ENCODE measurements at regions not wholly inside any gene's neighbourhood (a gene's known extent, or its start where the extent isn't known, plus 50 kb on each side); places are given as distances from the start of the nearest gene placed in this dataset.

- CTCF ChIA-PET = no interaction called here
- POLR2A ChIA-PET = no interaction called here
- TF ChIP-seq POLR2AphosphoS5 (IDR thresholded peaks at IDR 0.05; ENCODE audit: low read depth, low read length) = no peak
- no peak for TF ChIP-seq MEF2A (IDR thresholded peaks at IDR 0.05; ENCODE audit: borderline replicate concordance, low read depth)
- TF ChIP-seq MXI1 (IDR thresholded peaks at IDR 0.05; ENCODE audit: low read depth, low read length) = no peak
- TF ChIP-seq YY1 (IDR thresholded peaks at IDR 0.05; ENCODE audit: low read depth) = no peak
- TF ChIP-seq ZBTB33 (IDR thresholded peaks at IDR 0.05; ENCODE audit: borderline replicate concordance, low read depth) = no peak
- TF ChIP-seq FOXM1 (IDR thresholded peaks at IDR 0.05; ENCODE audit: low read depth) = no peak
- no peak for TF ChIP-seq TAF1 (IDR thresholded peaks at IDR 0.05; ENCODE audit: borderline replicate concordance, low read depth, low read length)
- TF ChIP-seq TCF12 (IDR thresholded peaks at IDR 0.05) = no peak
- no peak for TF ChIP-seq FOSL2 (IDR thresholded peaks at IDR 0.05; ENCODE audit: borderline replicate concordance, low read depth)
- TF ChIP-seq, protein P1, sequence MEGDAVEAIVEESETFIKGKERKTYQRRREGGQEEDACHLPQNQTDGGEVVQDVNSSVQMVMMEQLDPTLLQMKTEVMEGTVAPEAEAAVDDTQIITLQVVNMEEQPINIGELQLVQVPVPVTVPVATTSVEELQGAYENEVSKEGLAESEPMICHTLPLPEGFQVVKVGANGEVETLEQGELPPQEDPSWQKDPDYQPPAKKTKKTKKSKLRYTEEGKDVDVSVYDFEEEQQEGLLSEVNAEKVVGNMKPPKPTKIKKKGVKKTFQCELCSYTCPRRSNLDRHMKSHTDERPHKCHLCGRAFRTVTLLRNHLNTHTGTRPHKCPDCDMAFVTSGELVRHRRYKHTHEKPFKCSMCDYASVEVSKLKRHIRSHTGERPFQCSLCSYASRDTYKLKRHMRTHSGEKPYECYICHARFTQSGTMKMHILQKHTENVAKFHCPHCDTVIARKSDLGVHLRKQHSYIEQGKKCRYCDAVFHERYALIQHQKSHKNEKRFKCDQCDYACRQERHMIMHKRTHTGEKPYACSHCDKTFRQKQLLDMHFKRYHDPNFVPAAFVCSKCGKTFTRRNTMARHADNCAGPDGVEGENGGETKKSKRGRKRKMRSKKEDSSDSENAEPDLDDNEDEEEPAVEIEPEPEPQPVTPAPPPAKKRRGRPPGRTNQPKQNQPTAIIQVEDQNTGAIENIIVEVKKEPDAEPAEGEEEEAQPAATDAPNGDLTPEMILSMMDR (IDR thresholded peaks at IDR 0.05) = no peak
- TF ChIP-seq MAX (IDR thresholded peaks at IDR 0.05; ENCODE audit: low read depth) = no peak
- TF ChIP-seq EZH2phosphoT487 (IDR thresholded peaks at IDR 0.05; ENCODE audit: borderline replicate concordance, low read depth) = no peak
- no peak for TF ChIP-seq RAD21 (IDR thresholded peaks at IDR 0.05; ENCODE audit: low read length)
- no peak for TF ChIP-seq FOXJ3 (CRISPR knock-in tag; IDR thresholded peaks at IDR 0.05)
- TF ChIP-seq RFX5 (IDR thresholded peaks at IDR 0.05; ENCODE audit: low read length) = no peak
- TF ChIP-seq RCOR1 (IDR thresholded peaks at IDR 0.05; ENCODE audit: low read length) = no peak
- no peak for TF ChIP-seq NRF1 (IDR thresholded peaks at IDR 0.05; ENCODE audit: low read depth, low read length)
- no peak for TF ChIP-seq SIN3A (IDR thresholded peaks at IDR 0.05; ENCODE audit: borderline replicate concordance, low read depth, low read length)
- H3K9me2 ChIP-seq = no peaks in the 10 kb centered on the region
- no peaks in the 10 kb centered on the region for H3K79me2 ChIP-seq (ENCODE audit: insufficient read depth)
- peak overlapping the region; percentile 5; the same call in 1 of the 2 replicates for H3K4me2 ChIP-seq
- 48% methylated on average over 2 of the region's 2 CpGs for WGBS (ENCODE audit: low lambda C conversion rate)
- no peak overlapping the region for H3K9ac ChIP-seq
- no peaks in the 10 kb centered on the region for H3K9me3 ChIP-seq
- no peak overlapping the region for H3K27ac ChIP-seq (ENCODE audit: low read depth in 2 of 2, low read length in 1 of 2)
- peak overlapping the region; percentile 73 for H2AFZ ChIP-seq (ENCODE audit: low read depth)
- no peaks in the 10 kb centered on the region for H3F3A ChIP-seq (replicated peaks; ENCODE audit: insufficient read depth)
- H3K4me1 ChIP-seq (ENCODE audit: control insufficient read depth in 1 of 2, insufficient read depth in 2 of 2, low read depth in 1 of 2, low read length in 1 of 2) = no peaks in the 10 kb centered on the region; a peak in 1 of 4 replicates
- no peak for DNase-seq
- no peaks in the 10 kb centered on the region for H3K27me3 ChIP-seq (ENCODE audit: insufficient read depth)
- H3K4me3 ChIP-seq (ENCODE audit: low read depth in 2 of 2, low read length in 1 of 2) = no peak overlapping the region
- H3K36me3 ChIP-seq (replicated peaks in 1 of 2; ENCODE audit: control insufficient read depth in 1 of 2, insufficient read depth in 2 of 2, low read length in 1 of 2) = peaks cover 0 to 3% of the 10 kb centered on the region in 2 experiments
- no peaks in the 10 kb centered on the region for H4K20me1 ChIP-seq (ENCODE audit: insufficient read depth)
Measured at GRCh38 chr11:29208117-29208516, 808.7 kb downstream of the KCNA4 start.
